Fibroblast of mammary gland (primary cell): ENCODE measurements at regions not wholly inside any gene's neighbourhood (a gene's known extent, or its start where the extent isn't known, plus 50 kb on each side); places are given as distances from the start of the nearest gene placed in this dataset.

Experiments used
- DNase-seq: peaks from one replicate; pipeline ENCODE4 v3.0.0-alpha.2; 2010; ENCODE audit warnings: low read depth
- H3K4me3 ChIP-seq: 2 replicates; pipeline ENCODE4 v1.5.1; 2011; ENCODE audit warnings: low read depth, mild to moderate bottlenecking, low read length, moderate library complexity; ENCODE audit not compliant: control insufficient read depth
- TF ChIP-seq, protein P1 (sequence below): conservative IDR thresholded peaks from 2 replicates; pipeline ENCODE4 v1.5.1; 2011; ENCODE audit warnings: low read depth, low read length, inconsistent platforms; ENCODE audit not compliant: control insufficient read depth, insufficient read depth

DNA sequence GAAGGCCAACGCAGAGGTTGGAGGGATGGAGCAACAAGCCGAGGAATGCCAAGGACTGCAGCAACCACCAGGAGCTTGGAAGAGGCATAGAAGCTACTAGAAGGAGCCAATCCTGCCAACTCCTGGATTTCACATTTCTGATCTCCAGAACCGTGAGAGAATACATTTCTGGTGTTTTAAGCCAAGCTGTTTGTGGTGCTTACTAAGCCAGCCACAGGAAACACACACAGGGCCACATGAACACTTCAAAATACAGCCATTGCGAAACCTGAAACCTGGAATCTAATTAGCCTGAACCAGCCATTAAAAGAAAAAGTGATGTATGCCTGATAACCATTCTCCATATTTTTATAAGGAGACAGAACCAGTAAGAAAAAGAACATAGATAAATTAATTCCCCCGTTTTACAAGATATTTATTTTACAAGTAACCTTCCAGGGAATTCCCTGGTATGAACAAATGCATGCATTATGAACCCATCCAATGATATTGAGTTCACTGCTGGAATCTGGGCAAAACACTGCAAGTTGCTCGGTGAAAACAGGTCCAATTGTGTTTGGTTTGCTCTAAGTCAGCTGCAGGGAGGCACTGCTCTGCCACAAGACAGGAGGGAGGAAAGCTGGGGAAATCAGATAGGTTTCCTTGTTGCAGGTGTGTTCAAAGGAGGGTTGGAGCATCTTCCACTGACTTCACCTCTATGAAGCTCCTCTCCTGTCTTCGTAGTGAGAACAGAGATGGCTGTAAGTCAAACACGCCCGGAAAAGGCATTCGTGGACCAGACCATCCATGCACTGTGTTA lies 70.2 kb downstream of the ETS2 start:
- TF ChIP-seq, protein P1, sequence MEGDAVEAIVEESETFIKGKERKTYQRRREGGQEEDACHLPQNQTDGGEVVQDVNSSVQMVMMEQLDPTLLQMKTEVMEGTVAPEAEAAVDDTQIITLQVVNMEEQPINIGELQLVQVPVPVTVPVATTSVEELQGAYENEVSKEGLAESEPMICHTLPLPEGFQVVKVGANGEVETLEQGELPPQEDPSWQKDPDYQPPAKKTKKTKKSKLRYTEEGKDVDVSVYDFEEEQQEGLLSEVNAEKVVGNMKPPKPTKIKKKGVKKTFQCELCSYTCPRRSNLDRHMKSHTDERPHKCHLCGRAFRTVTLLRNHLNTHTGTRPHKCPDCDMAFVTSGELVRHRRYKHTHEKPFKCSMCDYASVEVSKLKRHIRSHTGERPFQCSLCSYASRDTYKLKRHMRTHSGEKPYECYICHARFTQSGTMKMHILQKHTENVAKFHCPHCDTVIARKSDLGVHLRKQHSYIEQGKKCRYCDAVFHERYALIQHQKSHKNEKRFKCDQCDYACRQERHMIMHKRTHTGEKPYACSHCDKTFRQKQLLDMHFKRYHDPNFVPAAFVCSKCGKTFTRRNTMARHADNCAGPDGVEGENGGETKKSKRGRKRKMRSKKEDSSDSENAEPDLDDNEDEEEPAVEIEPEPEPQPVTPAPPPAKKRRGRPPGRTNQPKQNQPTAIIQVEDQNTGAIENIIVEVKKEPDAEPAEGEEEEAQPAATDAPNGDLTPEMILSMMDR: no peak

More for the DNA sequence above, 70.2 kb downstream of the ETS2 start:
- no peak overlapping the region for H3K4me3 ChIP-seq
- DNase-seq: peak; percentile 79
